ENCODE measurements at regions not wholly inside any gene's neighbourhood (a gene's known extent, or its start where the extent isn't known, plus 50 kb on each side); places are given as distances from the start of the nearest gene placed in this dataset.

DNA sequence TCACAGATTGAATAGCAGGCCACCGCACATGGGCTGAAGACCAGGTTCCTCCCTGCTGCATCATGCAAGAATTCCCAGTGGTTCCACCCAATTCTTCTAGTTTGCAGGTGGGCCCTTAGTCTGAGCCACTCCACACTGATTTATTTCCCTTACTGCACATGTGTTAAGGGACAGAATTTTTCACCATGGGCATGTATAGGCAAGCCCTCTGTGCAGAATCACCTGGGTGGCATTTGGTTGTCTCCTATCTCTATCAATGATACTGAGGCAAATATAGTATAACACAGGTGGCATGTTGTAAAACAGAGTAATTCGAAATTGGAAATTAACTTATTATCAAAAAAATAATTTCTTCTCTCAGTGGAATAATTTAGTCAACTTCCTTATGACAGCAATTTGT is 1892.4 kb downstream of the NCAM2 start:
- DNase-seq, result no peak

DNA sequence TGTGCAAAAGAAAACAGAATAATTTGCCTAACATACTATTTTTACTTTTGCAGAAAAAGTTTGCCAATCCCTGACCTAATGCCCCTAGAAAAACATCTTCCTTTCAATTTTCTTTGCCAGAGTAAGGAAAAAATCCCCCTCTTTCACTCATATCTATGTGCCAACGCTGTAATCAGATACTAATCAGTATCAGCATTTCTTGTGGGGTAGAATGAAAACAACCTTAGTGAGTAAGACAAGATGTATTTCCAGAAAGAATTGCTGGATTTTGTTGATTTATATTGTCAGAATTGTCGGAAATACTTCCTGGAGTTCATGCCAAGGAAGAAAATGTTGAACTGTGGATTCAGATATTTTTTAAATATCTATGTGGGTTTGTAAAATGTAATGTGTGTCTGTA is 1893.8 kb downstream of the NCAM2 start:
- DNase-seq, result no peak

DNA sequence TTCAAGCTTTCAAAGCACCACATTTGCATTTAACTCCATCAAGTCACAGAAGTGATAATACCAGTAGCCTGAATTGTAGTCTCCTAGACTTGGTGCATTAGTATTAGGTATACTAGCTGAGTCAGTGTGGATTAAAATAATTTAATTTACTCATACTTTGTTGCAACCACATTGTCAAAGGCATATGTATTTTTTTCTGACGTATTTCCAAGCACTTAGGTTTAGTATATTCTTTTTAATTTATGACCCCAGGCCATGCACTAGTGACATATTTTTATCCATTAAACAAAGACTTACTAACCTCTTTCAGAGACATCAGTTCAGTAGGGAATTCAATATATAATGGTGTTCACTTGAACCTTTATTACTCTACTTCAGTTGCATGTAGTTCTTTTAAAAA is 1894.5 kb downstream of the NCAM2 start:
- no peak for DNase-seq

DNA sequence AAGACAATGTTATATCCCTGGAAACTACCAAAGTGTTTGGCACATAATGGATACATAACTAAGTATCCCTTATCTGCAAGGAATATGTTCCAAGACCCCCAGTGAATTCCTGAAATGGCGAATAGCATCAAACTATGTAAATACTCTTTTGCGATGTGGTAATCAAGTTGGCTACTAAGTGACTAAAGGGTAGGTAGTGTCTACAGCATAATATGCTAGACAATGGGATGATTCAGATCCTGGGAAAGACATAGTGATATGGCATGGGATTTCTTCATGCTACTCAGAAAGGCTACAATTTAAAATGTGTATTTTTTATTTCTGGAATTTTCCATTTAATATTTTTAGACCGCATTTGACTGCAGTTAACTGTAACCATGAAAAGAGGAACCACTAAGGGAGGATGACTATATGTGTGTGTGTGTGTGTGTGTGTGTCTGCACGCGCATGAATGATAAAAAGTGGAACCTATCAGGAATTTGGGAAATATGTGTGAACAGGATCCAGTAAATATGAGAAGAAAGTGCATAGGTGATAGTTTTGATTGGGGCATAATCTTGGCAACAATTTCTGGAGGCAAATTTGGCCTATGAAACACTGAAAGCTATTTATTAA is 1899.9 kb downstream of the NCAM2 start:
- DNase-seq, result no peak

DNA sequence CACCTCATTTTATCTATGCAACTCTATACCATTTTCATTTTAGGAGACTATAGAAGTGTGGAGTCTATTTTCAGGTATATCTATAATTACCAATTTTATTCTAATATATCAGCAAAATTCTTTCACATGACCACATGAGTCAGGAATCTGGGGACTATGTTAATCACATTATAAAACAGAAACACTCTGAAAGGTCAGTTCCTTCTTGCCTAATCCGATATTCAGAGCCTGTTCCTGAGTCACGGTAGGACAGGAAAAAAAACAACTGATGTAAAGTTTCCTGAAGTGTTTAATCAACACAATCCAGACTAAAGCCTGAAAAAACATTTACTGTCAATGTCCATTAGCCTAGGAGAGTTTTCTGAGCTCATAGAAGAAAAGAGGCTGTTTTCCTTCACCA is 1902.3 kb downstream of the NCAM2 start:
- no peak for DNase-seq

DNA sequence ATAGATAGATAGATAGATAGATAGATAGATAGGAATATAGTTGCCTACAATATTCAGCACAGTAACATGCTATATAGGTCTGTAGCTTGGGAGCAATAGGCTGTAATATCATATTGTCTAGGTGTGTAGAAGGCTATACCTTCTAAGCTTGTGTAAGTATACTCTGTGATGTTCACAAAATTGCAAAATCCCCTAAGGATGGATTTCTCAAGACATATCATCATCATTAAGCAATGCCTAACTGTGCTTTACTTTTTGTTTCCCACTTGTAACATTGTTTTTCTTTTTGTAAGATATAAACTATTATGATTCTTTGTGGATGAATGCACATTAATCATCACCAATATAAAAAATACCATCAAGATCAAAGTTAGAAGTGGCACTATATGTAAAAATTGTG is 1905.6 kb downstream of the NCAM2 start:
- DNase-seq, result no peak

DNA sequence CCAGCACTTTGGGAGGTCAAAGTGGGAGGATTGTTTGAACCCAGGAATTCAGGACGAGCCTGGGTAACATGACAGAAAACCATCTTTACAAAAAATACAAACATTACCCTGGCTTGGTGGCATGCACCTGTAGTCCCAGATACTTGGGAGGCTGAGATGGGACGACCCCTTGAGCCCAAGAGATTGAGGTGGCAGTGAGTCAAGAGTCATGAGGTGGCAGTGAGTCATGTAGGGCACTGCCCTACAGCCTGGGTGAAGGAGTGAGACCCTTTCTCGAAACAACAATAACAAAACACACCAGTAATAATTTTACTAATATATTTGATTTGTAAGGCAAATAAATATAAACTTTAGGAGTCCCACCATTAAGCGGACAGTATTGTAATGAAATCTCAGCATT is 1906.2 kb downstream of the NCAM2 start:
- DNase-seq, result no peak

DNA sequence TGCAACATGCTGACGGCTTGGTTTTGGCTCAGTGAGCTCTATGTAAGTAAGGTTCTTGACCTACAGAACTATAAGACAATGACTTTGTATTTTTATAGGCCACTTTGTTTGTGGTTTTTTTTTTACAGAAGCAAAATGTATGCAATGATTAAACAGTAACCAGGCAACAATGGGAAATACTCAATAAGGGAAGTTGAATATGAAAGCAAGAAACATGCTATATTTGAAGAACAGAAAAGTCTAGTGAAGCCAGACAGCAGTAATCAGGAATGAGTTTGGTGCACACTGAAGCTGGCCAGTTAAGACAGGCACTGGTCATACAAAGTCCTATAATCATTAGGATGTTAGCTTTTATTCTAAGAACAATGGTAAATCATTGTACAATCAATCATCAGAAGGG is 1926.8 kb downstream of the NCAM2 start:
- DNase-seq, result no peak

DNA sequence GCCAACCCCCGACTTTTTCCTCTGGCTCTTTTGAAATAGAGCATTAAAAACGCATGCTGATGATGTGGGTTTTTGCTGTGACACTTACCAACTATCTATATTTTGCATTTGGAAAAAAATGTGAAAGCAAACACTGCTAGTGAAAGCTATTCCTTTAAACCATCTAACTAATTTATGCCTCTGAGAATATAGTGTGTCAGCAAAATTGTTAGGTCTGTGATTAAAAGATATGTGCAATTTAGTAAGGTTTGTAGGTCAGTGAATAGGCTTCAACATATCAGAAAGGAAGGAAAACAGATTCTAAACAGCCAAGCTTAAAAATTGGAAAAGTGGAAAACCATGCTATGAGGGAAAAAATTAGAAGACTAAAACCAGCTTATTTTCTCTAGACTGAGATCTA is 1929.3 kb downstream of the NCAM2 start:
- no peak for DNase-seq

DNA sequence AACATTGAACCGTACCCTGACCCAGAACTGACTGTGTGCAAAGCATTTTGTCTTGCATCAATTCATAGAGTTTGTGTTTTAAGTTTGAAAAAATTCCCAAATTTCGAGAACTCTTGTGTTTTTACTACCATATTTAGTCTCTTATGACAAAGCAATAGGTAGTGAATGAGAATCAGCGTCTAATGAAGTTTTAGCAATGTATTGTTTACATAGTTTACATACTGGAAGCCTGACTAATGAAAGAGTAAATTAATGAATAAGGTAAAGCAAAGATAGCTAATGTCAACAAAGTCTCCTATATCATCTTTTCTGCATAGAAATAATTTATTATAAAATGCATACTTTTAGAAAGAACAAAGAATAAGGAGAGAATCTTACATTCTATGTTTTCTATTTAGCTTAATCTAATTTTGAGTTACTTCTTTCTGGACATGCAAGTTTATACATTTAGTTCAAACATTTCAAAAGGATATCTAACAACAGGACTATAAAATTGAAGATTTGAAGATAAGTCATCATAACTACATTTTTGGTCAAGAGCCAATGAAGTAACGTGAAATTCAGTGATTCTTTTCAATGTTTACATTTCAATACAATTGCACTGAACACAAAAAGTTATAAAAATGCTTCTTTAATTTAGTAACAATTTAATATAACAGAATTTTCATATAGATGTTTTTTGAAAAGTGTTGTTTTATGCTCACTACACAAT is 1943.7 kb downstream of the NCAM2 start:
- no peak for DNase-seq

DNA sequence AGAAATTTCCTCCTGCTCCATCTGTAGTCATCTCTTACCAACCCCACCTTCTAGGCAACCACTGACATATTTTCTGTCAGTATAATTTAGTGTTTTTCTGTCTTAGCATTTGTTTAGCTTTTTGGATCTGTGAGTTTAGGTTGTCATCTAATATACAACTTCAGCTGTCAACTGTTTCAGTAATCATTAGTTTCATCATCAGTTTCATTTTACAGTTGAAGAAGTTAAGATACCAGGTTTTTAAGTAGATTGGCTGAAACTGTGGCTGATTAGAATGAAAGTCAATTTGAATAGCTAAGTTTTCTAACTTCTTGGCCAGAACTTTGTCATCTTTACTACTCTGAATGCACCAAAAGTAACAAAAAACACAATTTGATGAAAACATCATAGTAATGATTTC is 1957.3 kb downstream of the NCAM2 start:
- DNase-seq, result no peak

DNA sequence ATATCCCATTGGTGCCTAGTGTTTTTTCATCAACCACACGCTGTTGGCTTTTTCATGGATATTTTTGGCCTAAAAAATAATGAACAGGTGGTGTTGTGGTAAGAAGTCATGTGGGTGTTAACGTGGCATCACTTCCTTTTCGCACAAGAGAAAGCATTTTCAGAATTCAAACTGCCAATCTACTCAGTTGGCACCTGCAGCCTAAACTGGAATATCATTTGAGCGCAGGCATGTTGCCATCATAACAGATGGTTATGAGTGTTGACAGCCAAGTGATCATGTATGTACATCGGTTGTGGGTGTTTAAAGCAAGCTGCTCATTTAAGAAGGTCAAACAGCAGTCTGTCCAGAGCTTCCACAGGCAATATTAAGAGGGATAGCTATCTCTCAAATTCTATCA is 1963.0 kb downstream of the NCAM2 start:
- no peak for DNase-seq

DNA sequence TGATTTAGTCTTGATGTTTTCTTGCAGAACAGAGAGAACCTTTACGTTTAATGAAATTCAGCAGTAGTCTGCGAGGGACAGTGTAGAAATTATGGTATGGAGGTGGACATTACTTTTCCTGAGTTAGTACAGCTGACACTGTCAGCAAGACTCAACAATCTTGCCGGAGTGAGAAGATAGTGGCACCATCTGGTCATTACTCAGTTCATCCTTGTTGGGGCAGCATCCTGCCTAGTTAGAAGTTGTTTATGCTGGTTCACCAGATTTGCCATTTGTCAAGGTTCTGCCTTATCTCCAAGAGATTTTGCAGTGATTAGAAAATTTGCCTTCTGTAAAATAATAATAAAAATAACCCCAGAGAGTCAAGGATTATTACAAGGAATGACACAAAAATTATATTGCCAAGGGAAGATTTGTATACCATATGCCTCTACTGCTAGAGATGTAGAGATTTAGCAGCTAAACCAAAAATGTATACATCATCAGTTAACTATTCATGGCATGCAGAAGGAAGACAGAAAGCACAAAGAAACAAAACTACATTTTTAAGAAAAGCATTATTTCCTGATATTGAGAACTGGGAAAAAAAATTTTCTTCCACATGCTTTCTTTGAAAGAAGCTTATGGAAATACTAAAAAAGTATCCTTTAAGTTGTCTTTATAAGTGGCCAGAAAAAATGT is 1967.4 kb downstream of the NCAM2 start:
- DNase-seq, result no peak

DNA sequence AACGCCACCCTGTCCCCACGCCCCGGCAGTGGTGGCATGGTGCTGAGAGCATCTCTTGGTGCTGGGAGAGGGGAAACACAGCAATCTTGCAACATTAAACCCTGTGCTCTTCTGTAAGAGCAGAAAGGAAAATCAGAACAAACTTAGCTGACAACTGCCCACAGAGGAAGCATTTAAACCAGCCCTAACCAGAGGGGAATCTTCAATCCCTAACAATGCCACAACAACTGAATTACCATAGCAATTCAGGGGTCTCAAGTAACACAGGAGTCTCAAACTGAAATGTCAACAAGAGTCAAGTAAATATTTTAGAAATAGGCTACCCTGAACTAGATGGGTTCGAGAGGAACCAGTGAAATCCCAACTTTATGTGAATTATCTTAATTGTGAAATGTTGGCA is 1983.6 kb downstream of the NCAM2 start:
- no peak for DNase-seq

DNA sequence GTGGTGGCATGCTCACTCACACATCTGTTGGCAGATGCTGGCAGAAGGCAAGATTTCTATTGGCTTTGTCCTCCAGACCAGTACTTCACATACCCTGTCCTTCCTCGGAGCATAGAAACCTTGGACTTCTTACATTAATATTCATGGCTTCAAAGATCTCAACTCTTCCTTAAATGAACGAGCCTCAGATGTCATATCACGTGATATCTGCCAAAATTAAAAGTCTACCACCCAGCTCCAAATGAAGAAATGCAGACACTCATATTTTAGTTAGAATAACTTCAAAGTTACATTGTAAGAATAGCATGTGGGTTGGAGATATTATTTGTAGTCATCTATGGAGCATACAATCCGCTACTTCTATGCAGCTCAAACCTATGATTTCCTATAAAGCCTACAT is 1994.9 kb downstream of the NCAM2 start:
- DNase-seq, result no peak

DNA sequence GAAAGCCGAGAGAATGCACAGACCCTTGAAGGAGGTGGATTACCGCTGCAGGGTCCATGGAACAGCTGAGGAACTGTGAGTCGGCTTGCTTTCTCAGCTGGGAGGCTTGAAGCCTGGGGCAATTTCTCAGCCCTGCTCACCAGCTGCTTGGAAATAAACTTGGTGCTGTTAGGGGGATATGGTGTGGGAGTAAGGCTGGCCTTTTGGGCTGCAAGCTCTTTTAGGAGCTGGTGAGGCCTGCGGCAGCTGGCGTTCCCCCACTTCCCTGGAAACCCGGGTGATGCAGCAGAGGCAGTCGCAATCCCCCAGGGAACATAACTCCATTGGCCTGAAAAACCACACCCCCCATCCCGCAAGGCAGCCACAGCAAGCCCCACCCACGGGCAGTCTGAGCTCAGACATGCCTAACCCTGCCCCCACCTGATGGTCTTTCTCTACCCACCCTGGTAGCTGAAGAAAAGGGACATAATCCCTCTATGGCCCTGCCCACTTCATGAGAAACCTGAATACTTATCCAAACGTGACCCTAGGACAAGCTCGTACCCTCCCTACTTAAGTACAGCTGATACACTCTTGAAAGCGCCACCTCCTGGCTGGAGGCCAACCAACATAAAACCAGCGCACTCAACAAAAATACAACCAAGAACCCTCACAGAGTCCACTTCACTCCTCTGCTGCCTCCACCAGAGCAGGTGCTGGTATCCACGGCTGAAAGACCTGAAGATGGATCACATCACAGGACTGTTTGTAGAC is 1995.8 kb downstream of the NCAM2 start:
- no peak for DNase-seq

DNA sequence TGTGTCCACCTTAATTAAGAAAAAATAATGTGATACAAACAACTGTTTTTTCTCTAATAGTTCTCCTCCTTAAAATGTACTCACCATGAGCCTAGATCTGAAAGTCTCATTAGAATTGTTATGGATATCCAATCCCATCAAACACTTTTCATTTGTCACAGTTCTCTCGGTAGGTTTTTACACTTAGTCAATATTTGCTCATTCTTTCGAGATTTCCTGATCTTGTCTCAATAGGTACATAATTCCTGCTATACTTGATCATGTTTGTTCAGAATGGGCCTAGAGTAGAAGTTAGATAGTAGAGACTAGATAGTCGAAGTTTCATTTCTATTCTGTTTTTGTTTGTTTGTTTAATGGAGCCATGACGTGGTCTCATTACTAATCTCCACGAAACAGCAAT is 2005.7 kb downstream of the NCAM2 start:
- DNase-seq, result no peak

DNA sequence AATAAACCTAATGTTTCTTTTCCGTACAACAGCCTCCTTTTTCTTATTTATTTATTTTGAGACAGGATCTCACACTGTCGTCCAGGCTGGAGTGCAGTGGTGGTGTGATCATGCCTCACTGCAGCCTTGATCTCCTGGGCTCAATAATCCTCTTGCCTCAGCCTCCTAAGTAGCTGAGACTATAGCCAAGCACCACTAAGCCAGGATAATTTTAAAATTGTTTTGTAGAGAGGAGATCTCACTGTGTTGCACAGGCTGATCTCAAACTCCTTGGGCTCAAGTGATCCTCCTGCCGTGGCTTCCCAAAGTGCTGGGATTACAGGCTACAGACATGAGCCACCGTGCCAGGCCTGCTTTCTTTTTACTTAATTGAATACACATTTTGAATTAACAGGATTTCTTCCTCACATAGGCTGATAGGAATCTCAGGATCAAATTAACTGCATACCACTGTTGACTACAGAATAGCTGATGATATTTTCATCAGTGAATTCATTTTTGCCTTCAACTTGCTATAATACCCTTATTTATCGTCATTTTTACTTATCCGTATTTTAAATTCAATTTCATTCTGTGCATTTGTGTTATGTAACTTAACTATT is 2010.5 kb downstream of the NCAM2 start:
- no peak for DNase-seq

DNA sequence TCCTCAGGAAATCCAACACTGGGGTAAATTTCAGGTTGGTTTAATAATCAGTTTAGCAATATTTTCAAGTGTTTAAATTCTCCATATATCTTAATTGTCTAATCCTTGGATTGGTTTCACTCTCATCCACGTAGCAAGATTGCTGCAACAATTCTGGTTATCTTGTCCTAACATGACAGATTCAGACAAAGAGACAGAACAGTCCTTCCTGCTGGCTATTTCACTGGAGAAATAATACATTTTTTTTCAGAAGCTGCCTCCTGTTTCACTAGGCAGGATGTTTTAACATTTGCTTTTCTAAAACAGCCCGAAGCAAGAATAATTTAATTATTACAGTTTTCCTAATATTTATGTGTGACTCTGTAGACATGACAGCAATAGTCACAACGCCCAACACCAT is 2011.2 kb downstream of the NCAM2 start:
- DNase-seq, result no peak

DNA sequence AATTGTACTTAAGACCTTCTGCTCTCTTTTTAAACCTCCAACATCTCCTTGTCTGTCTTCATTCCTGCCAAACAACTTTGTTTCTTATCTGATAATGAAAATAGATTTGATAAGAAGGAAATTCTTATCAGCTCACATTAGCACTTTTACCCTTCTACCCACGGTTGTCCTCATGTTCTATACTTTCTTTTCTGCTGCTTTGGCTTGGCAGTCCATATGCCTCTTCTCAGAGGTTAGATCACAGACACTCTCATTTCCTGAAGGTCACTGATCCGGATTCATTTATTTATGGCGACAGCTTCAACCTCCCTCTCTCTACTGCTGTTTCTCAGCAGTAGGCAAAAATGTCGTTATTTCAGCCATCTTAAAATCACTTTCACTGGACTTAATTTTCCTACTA is 2015.8 kb downstream of the NCAM2 start:
- DNase-seq, result no peak

DNA sequence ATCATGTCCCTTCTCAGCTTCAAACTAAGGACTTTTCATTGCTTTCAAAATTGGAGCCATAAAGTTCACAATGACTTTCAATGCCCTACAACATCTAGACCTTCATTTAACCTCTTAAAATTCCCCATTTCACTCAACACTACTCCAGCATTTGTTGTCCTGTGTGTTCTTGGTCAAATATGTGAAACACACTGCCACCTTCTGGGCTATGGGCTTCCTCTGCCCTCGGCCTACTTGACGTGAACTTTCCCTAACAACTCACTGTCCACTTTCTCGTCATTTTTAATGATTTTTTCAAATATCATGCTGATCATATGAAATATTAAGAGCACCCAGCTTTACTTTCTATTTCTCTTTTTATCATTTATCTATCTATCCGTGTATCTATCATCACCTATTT is 2018.4 kb downstream of the NCAM2 start:
- DNase-seq, result peak in 1 of 2 donors; percentile 7

DNA sequence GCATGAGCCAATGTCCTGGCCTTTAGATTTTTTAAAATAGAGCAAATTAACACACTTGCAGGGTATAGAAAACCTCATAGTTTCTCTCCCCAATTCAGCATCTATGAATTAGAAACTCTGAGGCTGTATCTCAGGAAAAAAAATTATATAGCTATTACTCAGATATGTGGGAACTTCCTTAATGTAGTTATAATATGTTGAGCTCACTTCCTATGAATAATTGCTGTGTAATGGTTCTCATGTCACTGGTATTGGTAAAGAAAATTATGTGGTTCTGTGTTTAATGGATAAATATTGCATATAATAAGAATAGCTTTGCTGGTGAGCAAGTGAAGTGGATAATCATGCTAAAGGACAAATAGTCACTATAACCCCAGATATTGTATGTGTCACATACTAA is 2019.8 kb downstream of the NCAM2 start:
- no peak for DNase-seq
